Activated gamma-delta T cell treated with Interleukin-2 at 50 U/mL for 16 hours (primary cell): ENCODE measurements at regions not wholly inside any gene's neighbourhood (a gene's known extent, or its start where the extent isn't known, plus 50 kb on each side); places are given as distances from the start of the nearest gene placed in this dataset.
"Not testable (repeated sequence)": the region's sequence is repeated elsewhere in the genome, so short reads cannot be mapped to it uniquely, and the experiment has no call there.

Experiments used
- DNase-seq: peaks from one replicate; pipeline ENCODE4 v3.0.0-alpha.2; 2020

DNA sequence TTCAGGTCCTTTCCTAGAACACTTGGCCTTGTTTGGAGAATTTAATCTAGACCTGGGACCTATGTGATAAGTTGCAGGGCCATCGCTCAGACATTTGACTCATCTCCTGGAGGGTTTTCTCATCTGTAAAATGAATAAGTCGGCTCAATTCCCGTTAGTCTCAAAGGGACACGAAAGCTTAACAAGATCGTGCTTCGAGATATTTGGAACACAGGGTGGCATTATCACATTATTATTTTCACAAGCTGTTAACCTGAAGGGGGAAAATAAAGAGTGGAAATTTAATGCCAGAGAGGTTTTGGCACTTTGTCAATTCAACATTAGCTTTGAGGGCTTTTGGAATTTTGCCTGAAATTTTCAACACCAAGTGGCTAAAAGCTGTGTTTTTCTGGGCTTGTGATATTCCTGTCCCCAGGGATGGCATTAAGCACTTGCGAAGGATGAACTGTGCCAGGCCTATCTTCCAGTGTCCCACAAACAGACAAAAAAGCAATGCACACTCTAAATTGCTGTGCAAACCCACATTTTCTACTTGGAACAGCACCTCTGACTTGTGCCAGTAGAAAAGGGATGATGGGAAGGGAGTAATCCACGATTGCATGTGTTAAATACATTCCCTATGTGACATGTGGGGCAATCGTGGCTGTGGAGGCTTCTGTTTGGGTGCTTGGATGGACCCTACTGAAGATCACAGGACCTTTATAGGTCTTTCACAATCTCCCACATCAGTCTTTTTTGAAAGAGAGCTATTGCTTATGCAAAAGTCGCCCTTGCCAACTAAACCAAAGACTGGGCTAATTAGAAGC, 478.7 kb downstream of the MFSD1 start:
- no peak for DNase-seq

GRCh38 chr3:159293493-159293892, 491.6 kb downstream of the MFSD1 start:
- DNase-seq, result no peak

GRCh38 chr3:159301961-159302360, 500.1 kb downstream of the MFSD1 start:
- DNase-seq, result no peak

GRCh38 chr3:159305017-159305416, 503.2 kb downstream of the MFSD1 start:
- DNase-seq, result no peak

GRCh38 chr3:159316706-159317105, 514.9 kb downstream of the MFSD1 start:
- DNase-seq, result not testable (repeated sequence)

DNA sequence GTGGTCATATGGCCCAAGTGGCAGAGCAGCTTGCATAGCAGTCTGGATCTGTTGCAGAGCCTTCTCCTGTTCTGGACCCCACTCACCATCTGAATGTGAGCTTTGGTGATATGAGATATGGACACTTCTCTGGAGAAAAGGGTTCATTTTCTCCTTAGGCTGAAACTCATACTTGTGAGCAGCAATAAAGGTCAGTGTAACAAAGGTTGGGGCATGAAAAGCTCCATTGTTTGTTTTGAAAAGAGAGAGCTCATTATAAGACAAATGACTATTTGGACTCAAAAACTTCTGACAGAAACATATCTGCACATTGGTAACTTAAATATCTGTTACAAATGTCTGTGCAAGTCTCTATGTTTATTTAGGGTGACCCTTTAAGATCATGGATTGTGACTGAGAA, 517.3 kb downstream of the MFSD1 start:
- no peak for DNase-seq

- DNase-seq, result no peak
These were observed 520.6 kb downstream of the MFSD1 start for GRCh38 chr3:159322322-159322939.

DNA sequence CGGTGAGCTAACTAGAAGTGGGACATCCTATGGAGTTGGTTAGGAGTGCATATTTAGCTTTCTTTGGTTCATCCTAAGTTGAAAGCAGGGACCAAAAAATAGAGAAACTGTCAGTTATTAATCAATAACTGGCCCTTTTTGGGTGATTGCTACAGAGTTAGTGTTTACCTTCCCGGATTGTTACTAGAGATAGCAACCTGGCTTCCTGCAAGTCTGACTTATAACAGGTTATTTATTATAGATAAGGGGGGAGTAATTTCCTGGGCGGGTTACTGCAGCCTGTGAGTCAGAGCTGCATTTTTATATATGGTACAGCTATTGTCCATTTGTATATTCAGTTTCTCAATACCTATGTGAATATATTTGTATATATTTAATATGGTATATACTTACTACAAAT, 522.0 kb downstream of the MFSD1 start:
- DNase-seq, result no peak

- no peak for DNase-seq
These were observed 525.1 kb downstream of the MFSD1 start for GRCh38 chr3:159326998-159327397.

DNA sequence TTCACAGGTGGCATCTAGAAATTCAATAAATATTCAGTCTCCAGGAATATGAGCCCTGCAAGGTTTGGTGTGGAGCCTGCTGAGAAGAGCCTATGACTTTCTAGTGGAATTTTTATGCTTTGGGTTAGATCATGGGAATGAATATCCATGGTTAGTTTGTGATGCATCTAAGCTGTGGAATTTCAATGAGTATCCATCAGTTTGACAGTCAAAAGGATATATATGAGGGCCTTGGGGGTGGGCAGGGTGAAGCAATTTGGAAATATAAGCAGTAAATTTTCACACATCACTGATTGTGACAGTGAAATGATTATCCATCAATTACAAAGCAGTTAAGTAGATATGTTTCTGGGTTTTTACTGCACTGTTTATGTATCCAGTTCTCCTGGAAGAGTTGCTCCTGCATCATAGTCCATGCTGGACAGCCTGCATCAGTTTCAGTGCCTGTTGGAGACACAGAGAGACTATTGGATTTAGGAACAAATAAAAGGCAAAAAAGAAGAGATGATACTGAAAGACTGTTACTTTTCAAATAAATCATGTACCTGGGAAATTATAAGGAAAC, 530.8 kb downstream of the MFSD1 start:
- DNase-seq, result no peak

GRCh38 chr3:159339131-159339530, 537.3 kb downstream of the MFSD1 start:
- DNase-seq, result no peak

GRCh38 chr3:159340877-159341500, 539.1 kb downstream of the MFSD1 start:
- DNase-seq, result no peak

DNA sequence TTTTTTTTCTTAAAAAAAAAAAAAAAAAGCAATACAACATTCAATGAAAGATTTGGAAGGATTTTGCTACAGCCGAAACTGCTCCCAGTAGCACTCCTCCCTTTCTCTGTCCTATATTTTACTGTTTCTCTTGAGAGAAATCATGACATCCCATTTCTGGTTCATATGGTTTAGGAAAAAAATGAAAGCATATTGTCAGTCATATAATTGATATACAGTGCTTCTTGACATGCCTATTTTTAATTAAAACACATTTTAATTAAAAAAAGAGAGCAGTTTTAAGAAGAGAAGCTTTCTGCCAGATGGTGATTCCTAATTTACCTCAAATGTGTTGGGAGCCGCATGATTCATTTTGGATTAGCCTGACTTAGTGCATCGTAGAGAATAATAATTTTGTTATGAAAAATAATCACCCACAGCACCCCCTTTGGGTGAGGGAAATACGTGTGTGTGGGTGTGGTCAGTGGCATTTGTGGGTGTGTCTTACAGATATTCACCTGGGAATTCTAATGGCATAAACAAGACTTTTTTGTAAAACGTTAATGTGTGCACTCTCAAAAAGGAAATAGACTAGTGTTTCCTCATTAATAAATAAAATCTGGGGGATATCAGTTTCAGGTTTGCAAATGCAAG, 544.5 kb downstream of the MFSD1 start:
- no peak for DNase-seq

- no peak for DNase-seq
These were observed 546.6 kb downstream of the MFSD1 start for GRCh38 chr3:159348431-159348830.

GRCh38 chr3:159356606-159357005, 554.8 kb downstream of the MFSD1 start:
- no peak for DNase-seq

DNA sequence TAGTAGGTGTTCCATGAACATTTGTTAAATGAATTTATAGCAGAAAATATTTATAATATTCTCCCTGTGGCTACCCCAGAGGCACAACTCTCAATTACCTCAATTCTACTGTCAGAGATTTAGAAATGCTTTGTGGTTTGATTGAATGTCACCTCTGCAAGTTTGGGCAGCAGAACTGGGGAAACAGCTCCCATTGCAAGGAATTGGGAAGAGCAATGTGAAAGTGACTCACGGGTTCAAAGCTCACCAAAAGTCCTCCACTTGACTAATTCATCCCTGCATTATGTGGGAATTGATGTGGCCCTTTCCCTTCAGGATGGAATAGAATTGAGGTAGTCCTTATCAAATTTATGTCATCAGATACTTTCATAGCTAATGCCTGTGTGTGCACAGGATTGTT, 562.7 kb downstream of the MFSD1 start:
- DNase-seq, result no peak

DNA sequence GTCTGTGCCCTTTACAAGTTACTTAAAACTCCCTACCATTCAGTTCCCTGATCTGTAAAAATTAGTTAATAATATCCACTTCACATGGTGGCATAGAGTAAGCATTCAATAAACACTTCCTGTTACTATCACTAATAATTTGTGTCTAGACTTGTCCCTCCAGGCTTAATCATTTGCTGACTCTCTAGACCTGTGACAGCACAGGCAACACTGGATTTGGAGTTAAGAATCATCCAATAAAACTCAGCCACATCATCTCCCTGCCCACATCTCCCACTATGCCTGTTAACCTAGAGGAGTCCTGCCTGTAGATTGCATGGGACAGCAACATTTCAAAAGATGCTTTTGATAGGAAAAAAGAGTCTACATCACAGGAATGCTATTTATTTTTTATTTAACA, 564.6 kb downstream of the MFSD1 start:
- DNase-seq, result no peak

- DNase-seq, result no peak
These were observed 570.1 kb downstream of the MFSD1 start for GRCh38 chr3:159371961-159372360.

GRCh38 chr3:159378396-159379194, 576.7 kb downstream of the MFSD1 start:
- no peak for DNase-seq

DNA sequence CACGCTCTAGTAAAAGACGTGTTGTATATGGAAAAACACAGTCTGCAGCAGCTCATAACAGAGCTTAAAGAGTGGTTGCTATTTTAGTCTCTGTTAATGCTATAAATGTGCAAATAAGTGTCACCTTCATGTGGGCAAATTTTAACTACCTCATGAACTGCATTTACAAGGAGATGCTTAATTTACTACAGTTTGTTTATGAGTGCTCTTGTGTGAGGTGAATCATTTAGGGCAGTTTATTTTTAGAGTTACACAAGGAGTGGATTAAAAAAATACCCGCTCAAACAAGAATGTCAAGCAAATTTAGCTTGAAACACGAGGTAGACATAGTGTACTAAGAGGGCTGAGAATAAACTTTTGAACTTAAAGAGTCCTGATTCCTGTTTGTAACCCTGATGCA, 579.0 kb downstream of the MFSD1 start:
- DNase-seq, result no peak

- no peak for DNase-seq
These were observed 588.9 kb downstream of the MFSD1 start for GRCh38 chr3:159390656-159391212.

DNA sequence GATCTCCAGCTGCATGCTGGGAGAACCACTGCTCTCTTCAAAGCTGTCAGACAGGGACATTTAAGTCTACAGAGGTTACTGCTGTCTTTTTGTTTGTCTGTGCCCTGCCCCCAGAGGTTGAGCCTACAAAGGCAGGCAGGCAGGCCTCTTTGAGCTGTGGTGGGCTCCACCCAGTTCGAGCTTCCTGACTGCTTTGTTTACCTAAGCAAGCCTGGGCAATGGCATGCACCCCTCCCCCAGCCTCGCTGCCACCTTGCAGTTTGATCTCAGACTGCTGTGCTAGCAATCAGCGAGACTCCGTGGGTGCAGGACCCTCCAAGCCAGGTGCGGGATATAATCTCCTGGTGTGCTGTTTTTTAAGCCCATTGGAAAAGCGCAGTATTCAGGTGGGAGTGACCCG, 591.0 kb upstream of the IL12A start:
- DNase-seq, result not testable (repeated sequence)
